Body of pancreas (tissue), 4 donors: ENCODE measurements at regions not wholly inside any gene's neighbourhood (a gene's known extent, or its start where the extent isn't known, plus 50 kb on each side); places are given as distances from the start of the nearest gene placed in this dataset.

ENCODE experiments used
- ATAC-seq: fragments of 150-250 bp; one replicate; pipeline ENCODE4 v1.9.1; 2016
- DNase-seq, 4 donors: peaks; one replicate each; pipeline ENCODE4 v3.0.0-alpha.2; 2019
- H3K27ac ChIP-seq, 4 donors: fragments of 200-600 bp; sonication (generic); 1 replicate in 3 of 4; 2 replicates in 1 of 4; pipeline versions ENCODE4 v1.5.1 to v1.6.1; 2016 to 2019; ENCODE audit warnings: mild to moderate bottlenecking in 1 of 4, mixed read lengths in 1 of 4, moderate library complexity in 1 of 4
- H3K27me3 ChIP-seq, 2 donors: fragments of 200-600 bp; sonication (generic); one replicate each; pipeline ENCODE4 v1.6.0; 2016; ENCODE audit warnings: mild to moderate bottlenecking in 1 of 2
- H3K36me3 ChIP-seq, 2 donors: fragments of 200-600 bp; sonication (generic); replicated peaks in 1 of 2; 2 replicates each; pipeline ENCODE4 v1.5.1; 2016; ENCODE audit warnings: low read depth in 2 of 2; ENCODE audit not compliant: insufficient read depth in 1 of 2
- H3K4me1 ChIP-seq: fragments of 200-600 bp; sonication (generic); one replicate; pipeline ENCODE4 v1.6.0; 2016
- H3K4me3 ChIP-seq, 2 donors: fragments of 200-600 bp; sonication (generic); 1 replicate in 1 of 2; 2 replicates in 1 of 2; pipeline ENCODE4 v1.5.1; 2016 to 2019
- H3K9me3 ChIP-seq, 3 donors: fragments of 200-600 bp; sonication (generic); 1 replicate in 2 of 3; 2 replicates in 1 of 3; pipeline ENCODE4 v1.5.1; 2016
- POLR2A ChIP-seq, 3 donors: fragments of 450-650 bp; IDR thresholded peaks; one replicate each; pipeline ENCODE4 v1.6.1; 2016; ENCODE audit warnings: antibody characterized with exemption in 3 of 3, mild to moderate bottlenecking in 2 of 3
- WGBS, 2 donors: methylation state at CpG; one replicate each; pipeline ENCODE4 v1.1.5; 2017; 5-methylcytosine and 5-hydroxymethylcytosine counted together
- intact Hi-C: fragments of 100-400 bp; cut with DNase I; formaldehyde crosslinking; loops from one replicate; pipeline ENCODE4 v1.15.1; 2023
- TF ChIP-seq, protein P1 (sequence below), 7 experiments: fragments of 450-650 bp in 4 of 7; fragments of 200-600 bp in 3 of 7; sonication (generic) in 3 of 7; IDR thresholded peaks; one replicate each; pipeline ENCODE4 v1.5.1; 2016 to 2019; ENCODE audit warnings: antibody characterized with exemption in 7 of 7

DNA sequence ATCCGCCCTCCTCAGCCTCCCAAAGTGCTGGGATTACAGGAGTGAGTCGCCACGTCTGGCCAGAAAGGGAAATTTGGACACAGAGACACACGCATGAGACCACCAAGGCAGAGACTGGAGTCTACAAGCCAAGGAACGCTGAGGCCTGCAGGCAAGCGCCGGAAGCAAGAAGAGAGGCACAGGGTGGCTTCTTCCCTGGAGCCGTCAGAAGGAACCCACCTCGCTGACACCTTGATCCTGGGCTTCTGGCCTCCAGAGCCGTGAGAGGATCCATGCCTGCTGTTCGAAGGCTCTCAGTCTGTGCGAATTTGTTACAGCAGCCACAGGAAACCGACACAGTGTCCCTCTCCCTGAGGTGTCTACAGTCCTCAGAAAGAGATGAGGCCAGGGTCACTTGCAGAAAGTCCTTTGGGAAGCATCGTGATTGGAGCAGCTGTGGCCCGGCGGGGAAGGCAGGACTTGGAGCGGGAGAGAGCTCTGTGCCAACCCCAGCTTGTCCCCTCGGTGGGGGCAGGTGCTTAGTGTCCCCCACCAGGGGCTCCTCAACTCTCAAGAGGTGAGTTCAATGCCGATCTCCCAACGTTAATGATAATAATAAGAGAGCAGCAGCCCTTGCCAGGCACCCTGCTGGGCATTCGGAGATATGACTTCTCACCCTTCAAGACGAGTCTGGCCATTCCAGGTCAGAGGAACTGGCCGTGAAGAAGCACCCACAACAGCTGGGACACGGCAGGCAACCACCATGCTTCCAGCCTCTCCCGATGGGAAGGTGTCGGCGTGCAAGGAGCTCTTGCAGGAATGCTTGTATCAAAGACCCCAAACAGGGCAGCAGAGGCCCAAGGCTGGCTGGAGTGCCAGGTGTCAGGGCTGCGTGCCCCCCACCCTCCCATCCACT is 68.4 kb upstream of the TNRC6C start:
- Histone ChIP-seq H3K4me1 (peaks cover 4% of the 10 kb centered on the region), H3K36me3 (no peaks in the 10 kb centered on the region), H3K27ac (no peak overlapping the region), H3K4me3 (no peak overlapping the region), H3K27me3 (no peaks in the 10 kb centered on the region), H3K9me3 (no peaks in the 10 kb centered on the region)
- no peak for TF ChIP-seq POLR2A (IDR thresholded peaks at IDR 0.05)
- TF ChIP-seq, protein P1, sequence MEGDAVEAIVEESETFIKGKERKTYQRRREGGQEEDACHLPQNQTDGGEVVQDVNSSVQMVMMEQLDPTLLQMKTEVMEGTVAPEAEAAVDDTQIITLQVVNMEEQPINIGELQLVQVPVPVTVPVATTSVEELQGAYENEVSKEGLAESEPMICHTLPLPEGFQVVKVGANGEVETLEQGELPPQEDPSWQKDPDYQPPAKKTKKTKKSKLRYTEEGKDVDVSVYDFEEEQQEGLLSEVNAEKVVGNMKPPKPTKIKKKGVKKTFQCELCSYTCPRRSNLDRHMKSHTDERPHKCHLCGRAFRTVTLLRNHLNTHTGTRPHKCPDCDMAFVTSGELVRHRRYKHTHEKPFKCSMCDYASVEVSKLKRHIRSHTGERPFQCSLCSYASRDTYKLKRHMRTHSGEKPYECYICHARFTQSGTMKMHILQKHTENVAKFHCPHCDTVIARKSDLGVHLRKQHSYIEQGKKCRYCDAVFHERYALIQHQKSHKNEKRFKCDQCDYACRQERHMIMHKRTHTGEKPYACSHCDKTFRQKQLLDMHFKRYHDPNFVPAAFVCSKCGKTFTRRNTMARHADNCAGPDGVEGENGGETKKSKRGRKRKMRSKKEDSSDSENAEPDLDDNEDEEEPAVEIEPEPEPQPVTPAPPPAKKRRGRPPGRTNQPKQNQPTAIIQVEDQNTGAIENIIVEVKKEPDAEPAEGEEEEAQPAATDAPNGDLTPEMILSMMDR (IDR thresholded peaks at IDR 0.05), result no peak
- intact Hi-C loops, result no loop called here
- WGBS, 2 donors, result 75 to 77% methylated on average over 27 to 28 of the region's 28 CpGs
- no peak for DNase-seq
- no peak for ATAC-seq

DNA sequence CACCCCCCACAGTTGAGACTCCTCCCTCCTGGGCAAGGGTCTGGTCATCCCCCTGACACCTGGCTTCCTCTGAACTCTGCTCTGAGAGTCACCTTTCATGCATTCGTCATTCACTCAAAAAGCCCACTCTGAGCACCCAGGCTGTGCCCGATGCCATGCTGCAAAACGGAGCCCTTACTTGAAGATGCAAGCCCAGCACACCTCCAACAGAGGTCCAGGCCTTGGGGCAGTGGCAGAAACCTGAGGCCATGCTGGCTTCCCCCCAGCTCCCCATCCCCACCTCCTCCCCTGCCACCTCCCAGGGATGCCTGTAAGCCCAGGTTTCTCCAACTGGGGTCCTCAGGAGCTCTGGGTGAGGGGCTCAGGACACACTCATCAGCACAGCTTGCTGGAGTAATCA is 67.7 kb upstream of the TNRC6C start:
- no peaks in the 10 kb centered on the region for H3K27me3 ChIP-seq
- TF ChIP-seq, protein P1 (IDR thresholded peaks at IDR 0.05), result no peak
- TF ChIP-seq POLR2A (IDR thresholded peaks at IDR 0.05), result no peak
- ATAC-seq, result no peak
- no peaks in the 10 kb centered on the region for H3K36me3 ChIP-seq
- no peak overlapping the region for H3K27ac ChIP-seq
- intact Hi-C loops, result no loop called here
- peaks cover 4% of the 10 kb centered on the region for H3K4me1 ChIP-seq
- no peak for DNase-seq
- no peak overlapping the region for H3K4me3 ChIP-seq
- H3K9me3 ChIP-seq, result no peaks in the 10 kb centered on the region
- WGBS, 2 donors, result 66% methylated on average over 3 of the region's 3 CpGs; no CpG with 5 or more reads in 1 of the 2 donors

DNA sequence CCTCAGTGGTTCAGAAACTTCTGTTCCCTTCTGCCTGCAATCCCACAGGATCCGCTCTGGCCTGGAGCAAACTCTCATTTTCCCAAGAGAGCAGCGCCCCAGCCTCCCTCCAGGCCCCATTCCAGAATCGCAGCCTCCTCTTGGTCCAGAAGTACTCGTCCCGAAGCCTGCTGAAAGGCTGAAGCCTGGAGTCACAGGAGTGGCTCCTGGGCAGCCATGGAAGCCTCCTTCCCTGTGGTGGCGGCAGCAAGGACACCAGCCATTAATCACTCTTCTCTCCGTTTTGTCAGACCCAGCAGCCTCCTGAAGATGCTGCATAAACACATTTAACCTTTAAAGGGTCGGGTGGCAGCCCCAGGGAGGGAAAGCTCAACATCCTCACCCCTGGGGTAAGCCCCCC is 66.9 kb upstream of the TNRC6C start:
- intact Hi-C loops, result no loop called here
- Histone ChIP-seq H3K4me1 (peaks cover 4% of the 10 kb centered on the region), H3K36me3 (no peaks in the 10 kb centered on the region), H3K27me3 (no peaks in the 10 kb centered on the region), H3K4me3 (no peak overlapping the region), H3K27ac (no peak overlapping the region), H3K9me3 (no peaks in the 10 kb centered on the region)
- TF ChIP-seq, protein P1 (IDR thresholded peaks at IDR 0.05), result no peak
- ATAC-seq, result no peak
- WGBS, 2 donors, result 55 to 71% methylated on average over 6 to 8 of the region's 8 CpGs
- peak in 1 of 4 donors; percentile 0 for DNase-seq

DNA sequence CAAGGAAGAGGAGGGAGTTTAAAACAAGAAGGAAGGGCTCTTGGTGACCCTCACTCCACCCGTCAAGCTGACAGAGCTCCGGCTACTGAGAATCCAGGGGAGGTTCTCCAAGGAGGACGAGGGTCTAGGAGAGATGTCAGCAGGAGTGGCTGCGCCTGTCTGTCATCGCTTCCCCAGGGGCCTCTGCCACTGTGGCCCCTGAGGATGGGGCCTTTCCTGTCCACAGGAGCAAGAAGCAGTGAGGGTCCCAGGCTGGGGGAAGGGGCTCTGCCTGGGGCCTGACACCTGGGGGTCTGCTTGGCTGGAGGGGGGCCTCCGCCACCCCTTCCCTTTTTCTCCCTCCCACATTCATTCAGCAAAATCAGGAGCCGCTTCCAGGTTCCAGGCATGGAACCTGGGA is 66.5 kb upstream of the TNRC6C start:
- H3K4me3 ChIP-seq, result no peak overlapping the region
- H3K36me3 ChIP-seq, result no peaks in the 10 kb centered on the region
- H3K27me3 ChIP-seq, result no peaks in the 10 kb centered on the region
- ATAC-seq (no peak), DNase-seq (no peak)
- H3K27ac ChIP-seq, result no peak overlapping the region
- intact Hi-C loops, result no loop called here
- peaks cover 4% of the 10 kb centered on the region for H3K4me1 ChIP-seq
- 65 to 89% methylated on average over 2 to 7 of the region's 7 CpGs for WGBS, 2 donors
- H3K9me3 ChIP-seq, result no peaks in the 10 kb centered on the region
- TF ChIP-seq POLR2A (IDR thresholded peaks at IDR 0.05), result no peak
- TF ChIP-seq, protein P1 (IDR thresholded peaks at IDR 0.05), result no peak
